GM23338 (cell line): ENCODE measurements at regions not wholly inside any gene's neighbourhood (a gene's known extent, or its start where the extent isn't known, plus 50 kb on each side); places are given as distances from the start of the nearest gene placed in this dataset.

Experiments
- ATAC-seq: fragments of 200-7000 bp; cut with Tn5 transposase; 3 replicates; pipeline ENCODE4 v1.9.1; 2020
- DNase-seq: peaks from one replicate; pipeline ENCODE4 v3.0.0-alpha.2; 2015; ENCODE audit warnings: low spot score
- H2AFZ ChIP-seq: fragments of 200-600 bp; sonication (generic); 2 replicates; pipeline ENCODE4 v1.8.0; 2016; ENCODE audit warnings: antibody characterized with exemption, mild to moderate bottlenecking, moderate library complexity
- H3F3A ChIP-seq: fragments of 200-600 bp; sonication (generic); replicated peaks from 2 replicates; pipeline ENCODE4 v1.8.0; 2017; ENCODE audit warnings: antibody characterized with exemption, mixed run types, low read depth
- H3K27ac ChIP-seq: fragments of 200-600 bp; sonication (generic); 2 replicates; pipeline ENCODE4 v1.6.1; 2016; ENCODE audit warnings: low read depth
- H3K27me3 ChIP-seq: fragments of 200-600 bp; sonication (generic); 2 replicates; pipeline ENCODE4 v1.8.0; 2016; ENCODE audit warnings: mild to moderate bottlenecking, mixed run types, moderate library complexity; ENCODE audit not compliant: insufficient read depth
- H3K36me3 ChIP-seq: fragments of 200-600 bp; sonication (generic); 2 replicates; pipeline ENCODE4 v1.8.0; 2016; ENCODE audit warnings: mild to moderate bottlenecking; ENCODE audit not compliant: insufficient read depth
- H3K4me1 ChIP-seq: fragments of 200-600 bp; sonication (generic); 2 replicates; pipeline ENCODE4 v1.8.0; 2016; ENCODE audit warnings: mild to moderate bottlenecking, moderate library complexity; ENCODE audit not compliant: insufficient read depth
- H3K4me2 ChIP-seq: fragments of 200-600 bp; sonication (generic); 2 replicates; pipeline ENCODE4 v1.7.1; 2017; ENCODE audit warnings: mixed run types
- H3K4me3 ChIP-seq: fragments of 200-600 bp; sonication (generic); 2 replicates; pipeline ENCODE4 v1.6.1; 2016; ENCODE audit warnings: mixed run types
- H3K79me2 ChIP-seq: fragments of 200-600 bp; sonication (generic); replicated peaks from 2 replicates; pipeline ENCODE4 v1.8.0; 2017; ENCODE audit warnings: mild to moderate bottlenecking; ENCODE audit not compliant: insufficient read depth
- H3K9me2 ChIP-seq: fragments of 200-600 bp; sonication (generic); 2 replicates; pipeline ENCODE4 v1.8.0; 2017; ENCODE audit not compliant: insufficient read depth
- H4K20me1 ChIP-seq: fragments of 200-600 bp; sonication (generic); replicated peaks from 2 replicates; pipeline ENCODE4 v1.8.0; 2017; ENCODE audit warnings: mild to moderate bottlenecking; ENCODE audit not compliant: insufficient read depth
- H3K27ac Mint-ChIP-seq: 2 replicates; pipeline ENCODE4 v1.8.0; 2020; ENCODE audit warnings: inconsistent platforms, mild to moderate bottlenecking, moderate library complexity, mixed read lengths
- H3K27me3 Mint-ChIP-seq: 3 replicates; pipeline ENCODE4 v1.8.0; 2022; ENCODE audit warnings: low read depth, mild to moderate bottlenecking, moderate library complexity, mixed read lengths, inconsistent platforms; ENCODE audit not compliant: insufficient read depth, poor library complexity
- H3K36me3 Mint-ChIP-seq: 3 replicates; pipeline ENCODE4 v1.8.0; 2021; ENCODE audit warnings: low read depth, mild to moderate bottlenecking, inconsistent platforms, moderate library complexity, mixed read lengths
- H3K4me1 Mint-ChIP-seq: 3 replicates; pipeline ENCODE4 v1.8.0; 2020; ENCODE audit warnings: mild to moderate bottlenecking, inconsistent platforms, mixed read lengths
- H3K4me3 Mint-ChIP-seq: 3 replicates; pipeline ENCODE4 v1.8.0; 2021; ENCODE audit warnings: moderate library complexity, mild to moderate bottlenecking, inconsistent platforms, mixed read lengths
- H3K9me3 Mint-ChIP-seq: 3 replicates; pipeline ENCODE4 v1.8.0; 2020; ENCODE audit warnings: moderate library complexity, mild to moderate bottlenecking, inconsistent platforms, mixed read lengths
- CREB1 ChIP-seq: fragments of 250-450 bp; sonication (Bioruptor Pico); IDR thresholded peaks from 2 replicates; pipeline ENCODE4 v1.5.0; 2020; ENCODE audit warnings: low read depth, mild to moderate bottlenecking, moderate library complexity
- CTCF ChIP-seq, 2 experiments: fragments of 200-600 bp in 1 of 2; sonication (generic) in 1 of 2; conservative IDR thresholded peaks; 2 replicates each; pipeline versions ENCODE4 v1.5.1 to v1.6.1; 2016 to 2017; ENCODE audit warnings: antibody characterized with exemption in 2 of 2, low read depth in 2 of 2, mild to moderate bottlenecking in 2 of 2, moderate library complexity in 1 of 2
- EZH2 ChIP-seq: fragments of 200-600 bp; sonication (generic); IDR thresholded peaks from one replicate; pipeline ENCODE4 v1.8.0; 2017; ENCODE audit warnings: antibody characterized with exemption, mild to moderate bottlenecking, low read depth; ENCODE audit not compliant: unreplicated experiment
- JUNB ChIP-seq: IDR thresholded peaks from one replicate; pipeline ENCODE4 v1.6.1; 2016; ENCODE audit warnings: antibody characterized with exemption; ENCODE audit not compliant: unreplicated experiment
- NANOG ChIP-seq: IDR thresholded peaks from 2 replicates; pipeline ENCODE4 v1.6.1; 2016; ENCODE audit warnings: antibody characterized with exemption, borderline replicate concordance
- REST ChIP-seq: IDR thresholded peaks from one replicate; pipeline ENCODE4 v1.6.1; 2018; ENCODE audit warnings: antibody characterized with exemption; ENCODE audit not compliant: unreplicated experiment
- STAT1 ChIP-seq: IDR thresholded peaks from one replicate; pipeline ENCODE4 v1.6.1; 2016; ENCODE audit warnings: antibody characterized with exemption; ENCODE audit not compliant: unreplicated experiment
- ZNF114 ChIP-seq: fragments of 250-450 bp; sonication (Bioruptor Pico); IDR thresholded peaks from 2 replicates; pipeline ENCODE4 v1.5.0; 2020; ENCODE audit warnings: mild to moderate bottlenecking, moderate library complexity
- ZNF331 ChIP-seq: fragments of 250-450 bp; sonication (Bioruptor Pico); IDR thresholded peaks from 2 replicates; pipeline ENCODE4 v1.5.0; 2020; ENCODE audit warnings: low read depth, mild to moderate bottlenecking, moderate library complexity
- TF ChIP-seq, protein P1 (sequence below): IDR thresholded peaks from 2 replicates; pipeline ENCODE4 v1.6.1; 2016; ENCODE audit warnings: antibody characterized with exemption

DNA sequence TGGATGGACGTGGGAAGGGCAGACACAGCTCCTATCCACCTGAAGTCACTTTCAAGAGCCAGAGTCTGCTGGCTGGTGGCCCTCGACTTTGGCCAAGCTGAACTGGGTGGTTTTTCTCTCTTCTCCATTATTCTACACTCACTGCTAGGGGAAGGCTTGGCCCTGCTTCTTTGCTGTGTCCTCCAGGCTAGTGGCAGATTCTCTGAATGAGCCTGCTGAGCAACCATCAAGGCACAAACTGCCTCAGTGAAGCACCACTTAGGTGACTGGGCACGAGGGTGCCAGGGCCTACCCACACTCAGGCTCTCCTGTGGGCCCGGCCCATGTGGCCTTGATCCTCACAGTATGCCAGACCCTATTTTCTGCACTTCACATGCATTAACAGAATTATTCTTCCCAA, 92.0 kb downstream of the PJA1 start (continued):
- no peak for TF ChIP-seq REST
- no peak for TF ChIP-seq JUNB
- TF ChIP-seq NANOG, result no peak
- TF ChIP-seq STAT1, result no peak
- TF ChIP-seq EZH2, result no peak
- no peak for TF ChIP-seq ZNF331 (CRISPR knock-in tag)
- TF ChIP-seq CREB1, result no peak
- no peak for TF ChIP-seq CTCF (conservative IDR thresholded peaks at IDR 0.05; ENCODE audit: low read depth in 2 of 2)
- TF ChIP-seq, protein P1, sequence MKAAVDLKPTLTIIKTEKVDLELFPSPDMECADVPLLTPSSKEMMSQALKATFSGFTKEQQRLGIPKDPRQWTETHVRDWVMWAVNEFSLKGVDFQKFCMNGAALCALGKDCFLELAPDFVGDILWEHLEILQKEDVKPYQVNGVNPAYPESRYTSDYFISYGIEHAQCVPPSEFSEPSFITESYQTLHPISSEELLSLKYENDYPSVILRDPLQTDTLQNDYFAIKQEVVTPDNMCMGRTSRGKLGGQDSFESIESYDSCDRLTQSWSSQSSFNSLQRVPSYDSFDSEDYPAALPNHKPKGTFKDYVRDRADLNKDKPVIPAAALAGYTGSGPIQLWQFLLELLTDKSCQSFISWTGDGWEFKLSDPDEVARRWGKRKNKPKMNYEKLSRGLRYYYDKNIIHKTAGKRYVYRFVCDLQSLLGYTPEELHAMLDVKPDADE, result no peak
- TF ChIP-seq ZNF114 (CRISPR knock-in tag), result no peak

- Histone ChIP-seq H3K4me3 (no peak overlapping the region), H3F3A (no peaks in the 10 kb centered on the region), H3K27ac (no peak overlapping the region), H3K79me2 (no peaks in the 10 kb centered on the region), H3K27me3 (no peaks in the 10 kb centered on the region), H4K20me1 (no peaks in the 10 kb centered on the region), H3K36me3 (no peaks in the 10 kb centered on the region), H3K4me1 (no peaks in the 10 kb centered on the region), H2AFZ (no peak overlapping the region), H3K9me2 (no peaks in the 10 kb centered on the region), H3K4me2 (no peak overlapping the region)
- Mint-ChIP-seq H3K4me3 (no peak overlapping the region), H3K9me3 (no peaks in the 10 kb centered on the region; the same call in 2 of the 3 replicates), H3K36me3 (no peaks in the 10 kb centered on the region), H3K27me3 (peaks cover 3% of the 10 kb centered on the region), H3K4me1 (peaks cover 9% of the 10 kb centered on the region; the same call in 2 of the 3 replicates), H3K27ac (no peak overlapping the region)
- DNase-seq (no peak), ATAC-seq (no peak)
- TF ChIP-seq REST (no peak), ZNF114 (CRISPR knock-in tag) (no peak), NANOG (no peak), STAT1 (no peak)
Measured at GRCh38 chrX:69072486-69073006, 92.7 kb downstream of the PJA1 start.
